Eye (tissue), 1 donor: ENCODE measurements at regions not wholly inside any gene's neighbourhood (a gene's known extent, or its start where the extent isn't known, plus 50 kb on each side); places are given as distances from the start of the nearest gene placed in this dataset.
"Not testable (repeated sequence)": the region's sequence is repeated elsewhere in the genome, so short reads cannot be mapped to it uniquely, and the experiment has no call there.

Experiments
- DNase-seq: peaks from one replicate; pipeline ENCODE4 v3.0.0-alpha.2; 2015

GRCh38 chr1:94302497-94302896, 65.1 kb upstream of the ARHGAP29 start:
- no peak for DNase-seq

DNA sequence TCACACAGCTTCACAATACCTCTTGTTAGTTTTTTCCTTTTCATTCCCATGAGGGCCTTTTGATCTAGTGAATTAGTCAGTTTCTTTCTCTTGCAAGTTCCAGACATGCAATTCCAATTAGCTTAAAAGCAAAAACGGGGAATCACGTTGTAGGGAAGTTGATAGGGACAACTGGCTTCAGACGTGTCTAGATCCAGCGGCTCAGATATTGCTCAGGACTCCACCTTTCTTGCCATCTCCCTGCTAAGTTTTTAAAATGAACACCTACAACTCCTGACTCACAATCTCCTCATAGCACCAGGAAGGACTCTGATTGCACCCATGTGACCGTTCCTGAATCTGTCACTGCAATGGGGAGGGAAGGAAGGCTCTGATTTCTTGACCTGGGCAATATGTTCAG, 63.8 kb upstream of the ARHGAP29 start:
- no peak for DNase-seq

- DNase-seq = no peak
Measured at GRCh38 chr1:94300731-94301130, 63.3 kb upstream of the ARHGAP29 start.

- no peak for DNase-seq
Measured at GRCh38 chr1:94299627-94300553, 62.5 kb upstream of the ARHGAP29 start.

DNA sequence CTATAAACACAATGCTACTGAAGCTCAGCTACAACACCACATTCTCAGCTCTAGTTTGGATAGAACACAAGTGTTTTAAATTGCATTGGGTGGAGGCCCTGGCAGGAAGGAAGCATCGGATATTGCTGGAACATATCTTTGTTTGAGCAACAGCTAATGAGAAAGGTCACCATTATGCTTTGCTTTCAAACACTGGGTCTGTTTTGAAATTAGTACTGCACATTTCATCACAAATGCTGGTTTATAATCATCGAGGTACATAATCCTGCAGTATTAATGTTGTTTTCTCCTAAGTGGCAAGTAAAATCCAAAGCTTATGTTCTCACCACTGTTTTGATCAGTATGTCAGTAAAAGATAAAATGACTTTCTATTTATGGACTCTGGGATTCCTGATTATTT, 61.5 kb upstream of the ARHGAP29 start:
- DNase-seq = no peak

GRCh38 chr1:94296018-94296417, 58.6 kb upstream of the ARHGAP29 start:
- DNase-seq = no peak

GRCh38 chr1:94292978-94293377, 55.6 kb upstream of the ARHGAP29 start:
- DNase-seq = not testable (repeated sequence)

DNA sequence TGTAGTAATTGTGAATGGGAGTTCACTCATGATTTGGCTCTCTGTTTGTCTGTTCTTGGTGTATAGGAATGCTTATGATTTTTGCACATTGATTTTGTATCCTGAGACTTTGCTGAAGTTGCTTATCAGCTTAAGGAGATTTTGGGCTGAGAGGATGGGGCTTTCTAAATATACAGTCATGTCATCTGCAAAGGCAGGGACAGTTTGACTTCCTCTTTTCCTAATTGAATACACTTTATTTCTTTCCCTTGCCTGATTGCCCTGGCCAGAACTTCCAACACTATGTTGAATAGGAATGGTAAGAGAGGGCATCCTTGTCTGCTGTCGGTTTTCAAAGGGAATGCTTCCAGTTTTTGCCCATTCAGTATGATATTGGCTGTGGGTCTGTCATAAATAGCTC, 51.9 kb upstream of the ARHGAP29 start:
- DNase-seq = not testable (repeated sequence)
